Natural killer cell (primary cell): ENCODE measurements at regions not wholly inside any gene's neighbourhood (a gene's known extent, or its start where the extent isn't known, plus 50 kb on each side); places are given as distances from the start of the nearest gene placed in this dataset.

Experiments
- ATAC-seq, 3 donors: fragments of 150-1000 bp in 2 of 3; fragments of 200-7000 bp in 1 of 3; cut with Tn5 transposase; 1 replicate in 1 of 3; 2 replicates in 2 of 3; pipeline ENCODE4 v1.10.0; 2021; ENCODE audit warnings: mild to moderate bottlenecking in 2 of 3, moderate library complexity in 2 of 3
- DNase-seq, 2 donors: peaks; one replicate each; pipeline versions ENCODE4 v3.0.0 to v3.0.0-alpha.2; 2013 to 2021; ENCODE audit warnings: mixed read lengths in 1 of 2
- H3K27ac ChIP-seq: one replicate; pipeline ENCODE4 v1.5.1; 2013; ENCODE audit warnings: mild to moderate bottlenecking, low read length
- H3K27me3 ChIP-seq: one replicate; pipeline ENCODE4 v1.6.1; 2013; ENCODE audit warnings: low read length; ENCODE audit not compliant: control insufficient read depth, insufficient read depth
- H3K36me3 ChIP-seq: one replicate; pipeline ENCODE4 v1.6.1; 2013; ENCODE audit warnings: low read length; ENCODE audit not compliant: control insufficient read depth, insufficient read depth
- H3K4me1 ChIP-seq: one replicate; pipeline ENCODE4 v1.6.1; 2013; ENCODE audit warnings: low read length; ENCODE audit not compliant: control insufficient read depth, insufficient read depth
- H3K4me3 ChIP-seq: one replicate; pipeline ENCODE4 v1.5.1; 2013; ENCODE audit warnings: low read length
- H3K9me3 ChIP-seq: one replicate; pipeline ENCODE4 v1.6.1; 2013; ENCODE audit warnings: low read length; ENCODE audit not compliant: control insufficient read depth, insufficient read depth
- H3K27ac Mint-ChIP-seq, 2 donors: one replicate each; pipeline ENCODE4 v1.8.0; 2022; ENCODE audit warnings: mild to moderate bottlenecking in 2 of 2, mixed read lengths in 2 of 2, moderate library complexity in 1 of 2
- H3K27me3 Mint-ChIP-seq, 2 donors: one replicate each; pipeline ENCODE4 v1.8.0; 2022; ENCODE audit warnings: low read depth in 2 of 2, mixed read lengths in 2 of 2
- H3K36me3 Mint-ChIP-seq: one replicate; pipeline ENCODE4 v1.8.0; 2022; ENCODE audit warnings: mixed read lengths
- H3K4me1 Mint-ChIP-seq, 2 donors: one replicate each; pipeline ENCODE4 v1.8.0; 2022; ENCODE audit warnings: mixed read lengths in 2 of 2
- H3K4me3 Mint-ChIP-seq: one replicate; pipeline ENCODE4 v1.8.0; 2022; ENCODE audit warnings: mild to moderate bottlenecking, moderate library complexity, mixed read lengths
- H3K9me3 Mint-ChIP-seq, 2 donors: one replicate each; pipeline ENCODE4 v1.8.0; 2022; ENCODE audit warnings: mixed read lengths in 2 of 2
- WGBS: methylation state at CpG from one replicate; pipeline ENCODE4 v1.1.7; 2013; ENCODE audit warnings: missing lambda C conversion rate; ENCODE audit not compliant: insufficient coverage; 5-methylcytosine and 5-hydroxymethylcytosine counted together
- intact Hi-C: fragments of 100-400 bp; cut with micrococcal nuclease; formaldehyde crosslinking; loops from one replicate; pipeline ENCODE4 v1.14.2; 2022
- TF ChIP-seq, protein P1 (sequence below): fragments of 200-600 bp; IDR thresholded peaks from one replicate; pipeline ENCODE4 v1.8.0; 2022; ENCODE audit warnings: antibody characterized with exemption

DNA sequence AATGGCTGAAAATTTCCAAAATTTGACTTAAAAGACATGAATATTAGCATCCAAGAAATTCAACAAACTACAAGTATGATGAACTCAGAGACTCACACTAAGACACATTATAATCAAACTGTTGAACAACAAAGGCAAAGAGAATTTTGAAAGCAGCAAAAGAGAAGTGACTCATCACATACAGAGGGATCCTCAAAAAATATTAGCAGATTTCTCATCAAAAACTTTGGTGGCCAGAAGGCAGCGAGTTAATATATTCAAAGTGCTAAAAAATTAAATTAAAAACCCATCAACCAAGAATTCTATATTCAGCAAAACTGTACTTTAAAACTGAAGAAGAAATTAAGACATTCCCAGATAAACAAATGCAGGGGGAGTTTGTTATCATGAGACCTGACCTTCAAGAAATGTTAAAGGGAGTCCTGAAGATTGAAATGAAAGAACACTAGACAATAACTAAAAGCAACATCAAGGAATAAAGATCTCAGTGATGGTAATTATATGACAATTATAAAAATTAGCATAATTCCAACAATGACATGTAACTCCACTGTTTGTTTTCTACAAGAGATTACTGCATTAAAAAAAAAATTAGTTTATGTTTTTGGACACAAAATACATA is 150.0 kb downstream of the RNASET2 start:
- intact Hi-C loops, result no loop called here
- WGBS, result 100% methylated on average over 1 of the region's 1 CpG
- Histone ChIP-seq H3K9me3 (peaks cover 15% of the 10 kb centered on the region), H3K27me3 (no peaks in the 10 kb centered on the region), H3K4me1 (no peaks in the 10 kb centered on the region), H3K4me3 (no peak overlapping the region), H3K27ac (no peak overlapping the region), H3K36me3 (no peaks in the 10 kb centered on the region)
- Mint-ChIP-seq H3K27ac (no peak overlapping the region), H3K4me1 (no peaks in the 10 kb centered on the region), H3K4me3 (no peak overlapping the region), H3K36me3 (peaks cover 25% of the 10 kb centered on the region), H3K9me3 (peaks cover 8 to 15% of the 10 kb centered on the region in 2 donors), H3K27me3 (peaks cover 0 to 15% of the 10 kb centered on the region in 2 donors)
- no peak for ATAC-seq
- DNase-seq, result no peak
- TF ChIP-seq, protein P1, sequence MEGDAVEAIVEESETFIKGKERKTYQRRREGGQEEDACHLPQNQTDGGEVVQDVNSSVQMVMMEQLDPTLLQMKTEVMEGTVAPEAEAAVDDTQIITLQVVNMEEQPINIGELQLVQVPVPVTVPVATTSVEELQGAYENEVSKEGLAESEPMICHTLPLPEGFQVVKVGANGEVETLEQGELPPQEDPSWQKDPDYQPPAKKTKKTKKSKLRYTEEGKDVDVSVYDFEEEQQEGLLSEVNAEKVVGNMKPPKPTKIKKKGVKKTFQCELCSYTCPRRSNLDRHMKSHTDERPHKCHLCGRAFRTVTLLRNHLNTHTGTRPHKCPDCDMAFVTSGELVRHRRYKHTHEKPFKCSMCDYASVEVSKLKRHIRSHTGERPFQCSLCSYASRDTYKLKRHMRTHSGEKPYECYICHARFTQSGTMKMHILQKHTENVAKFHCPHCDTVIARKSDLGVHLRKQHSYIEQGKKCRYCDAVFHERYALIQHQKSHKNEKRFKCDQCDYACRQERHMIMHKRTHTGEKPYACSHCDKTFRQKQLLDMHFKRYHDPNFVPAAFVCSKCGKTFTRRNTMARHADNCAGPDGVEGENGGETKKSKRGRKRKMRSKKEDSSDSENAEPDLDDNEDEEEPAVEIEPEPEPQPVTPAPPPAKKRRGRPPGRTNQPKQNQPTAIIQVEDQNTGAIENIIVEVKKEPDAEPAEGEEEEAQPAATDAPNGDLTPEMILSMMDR, result no peak

DNA sequence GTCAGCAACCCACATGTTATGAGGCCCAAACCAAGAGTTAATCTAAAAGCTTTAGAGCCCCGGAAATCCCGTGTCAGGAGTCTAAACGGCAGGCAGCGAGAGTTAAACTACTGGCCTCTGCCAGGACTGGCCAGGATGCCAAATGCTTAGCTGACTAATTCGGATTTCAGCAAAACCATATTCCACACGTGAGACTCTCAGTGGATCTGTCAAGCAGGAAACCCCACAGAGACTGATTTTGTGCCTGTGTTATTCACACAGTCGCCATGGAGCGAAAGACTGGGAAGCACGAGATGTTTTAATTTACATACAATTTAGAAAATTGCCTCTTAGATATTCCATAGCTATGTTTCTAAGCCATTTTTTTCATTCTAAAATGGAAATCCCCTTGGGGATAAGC is 152.9 kb downstream of the RNASET2 start:
- Mint-ChIP-seq H3K4me3 (no peak overlapping the region), H3K36me3 (peaks cover 25% of the 10 kb centered on the region), H3K4me1 (no peaks in the 10 kb centered on the region), H3K9me3 (peaks cover 8 to 15% of the 10 kb centered on the region in 2 donors), H3K27ac (no peak overlapping the region), H3K27me3 (peaks cover 0 to 15% of the 10 kb centered on the region in 2 donors)
- H3K27me3 ChIP-seq, result no peaks in the 10 kb centered on the region
- H3K4me1 ChIP-seq, result no peaks in the 10 kb centered on the region
- H3K27ac ChIP-seq, result no peak overlapping the region
- H3K4me3 ChIP-seq, result no peak overlapping the region
- peaks cover 15% of the 10 kb centered on the region for H3K9me3 ChIP-seq
- no peaks in the 10 kb centered on the region for H3K36me3 ChIP-seq
- TF ChIP-seq, protein P1, result no peak
- DNase-seq, result no peak
- ATAC-seq, result no peak
- WGBS, result 91% methylated on average over 9 of the region's 9 CpGs
- intact Hi-C loops, result no loop called here

DNA sequence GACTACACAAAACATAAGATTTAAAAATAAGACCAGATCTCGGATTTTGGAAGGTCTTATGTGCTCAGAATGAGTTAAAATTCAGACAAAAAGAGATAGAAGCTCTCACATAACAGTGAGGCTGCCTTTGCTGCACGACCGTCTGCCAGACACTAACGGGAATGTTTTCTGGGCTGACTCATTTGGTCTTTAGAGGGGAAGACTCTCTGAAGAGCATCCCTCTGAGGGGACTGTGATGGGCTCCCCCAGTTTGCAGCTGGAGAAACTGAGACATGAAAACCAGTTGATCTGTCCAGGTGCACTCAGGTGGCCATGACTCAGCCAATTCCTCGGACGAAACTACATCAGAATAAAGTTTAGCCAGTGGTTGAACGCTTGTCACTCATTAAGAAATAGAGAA is 153.9 kb downstream of the RNASET2 start:
- DNase-seq, result no peak
- TF ChIP-seq, protein P1, result no peak
- H3K36me3 Mint-ChIP-seq, result peaks cover 20% of the 10 kb centered on the region
- no peak overlapping the region for H3K4me3 ChIP-seq
- peaks cover 9% of the 10 kb centered on the region for H3K9me3 ChIP-seq
- ATAC-seq, result no peak
- intact Hi-C loops, result no loop called here
- H3K27ac ChIP-seq, result no peak overlapping the region
- H3K9me3 Mint-ChIP-seq, result peaks cover 8 to 13% of the 10 kb centered on the region in 2 donors
- H3K36me3 ChIP-seq, result no peaks in the 10 kb centered on the region
- no peak overlapping the region for H3K4me3 Mint-ChIP-seq
- peaks cover 0 to 15% of the 10 kb centered on the region in 2 donors for H3K27me3 Mint-ChIP-seq
- no peaks in the 10 kb centered on the region for H3K4me1 Mint-ChIP-seq
- H3K4me1 ChIP-seq, result no peaks in the 10 kb centered on the region
- WGBS, result 83% methylated on average over 6 of the region's 7 CpGs
- no peaks in the 10 kb centered on the region for H3K27me3 ChIP-seq
- H3K27ac Mint-ChIP-seq, result no peak overlapping the region

DNA sequence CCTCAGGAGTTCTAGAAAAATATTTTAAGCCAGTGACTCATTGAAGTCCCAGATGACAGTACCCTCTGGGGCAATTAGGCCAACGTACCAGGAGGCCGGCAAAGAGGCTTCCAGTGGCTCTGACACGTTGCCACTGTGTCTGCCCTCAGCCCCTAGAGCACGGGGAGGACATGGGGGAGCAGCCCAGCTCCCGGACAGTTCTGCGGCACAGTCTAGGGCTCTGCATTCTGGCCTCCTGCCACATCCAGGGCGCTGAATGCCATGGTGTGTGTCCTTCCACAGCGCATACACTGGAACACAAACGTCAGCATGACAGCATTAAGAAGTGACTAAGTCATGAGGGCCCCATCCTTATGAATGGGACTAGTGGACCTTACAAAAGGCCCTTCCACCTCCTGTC is 156.2 kb downstream of the RNASET2 start:
- Mint-ChIP-seq H3K4me3 (no peak overlapping the region), H3K9me3 (no peaks in the 10 kb centered on the region), H3K27me3 (peaks cover 0 to 7% of the 10 kb centered on the region in 2 donors), H3K4me1 (no peaks in the 10 kb centered on the region), H3K27ac (no peak overlapping the region), H3K36me3 (no peaks in the 10 kb centered on the region)
- Histone ChIP-seq H3K27me3 (no peaks in the 10 kb centered on the region), H3K36me3 (no peaks in the 10 kb centered on the region), H3K4me1 (no peaks in the 10 kb centered on the region), H3K4me3 (no peak overlapping the region), H3K9me3 (peaks cover 3% of the 10 kb centered on the region), H3K27ac (no peak overlapping the region)
- no peak for ATAC-seq
- TF ChIP-seq, protein P1, result no peak
- no peak for DNase-seq
- 95% methylated on average over 9 of the region's 9 CpGs for WGBS
- intact Hi-C loops, result no loop called here
